ENCODE measurements at regions not wholly inside any gene's neighbourhood (a gene's known extent, or its start where the extent isn't known, plus 50 kb on each side); places are given as distances from the start of the nearest gene placed in this dataset.

DNA sequence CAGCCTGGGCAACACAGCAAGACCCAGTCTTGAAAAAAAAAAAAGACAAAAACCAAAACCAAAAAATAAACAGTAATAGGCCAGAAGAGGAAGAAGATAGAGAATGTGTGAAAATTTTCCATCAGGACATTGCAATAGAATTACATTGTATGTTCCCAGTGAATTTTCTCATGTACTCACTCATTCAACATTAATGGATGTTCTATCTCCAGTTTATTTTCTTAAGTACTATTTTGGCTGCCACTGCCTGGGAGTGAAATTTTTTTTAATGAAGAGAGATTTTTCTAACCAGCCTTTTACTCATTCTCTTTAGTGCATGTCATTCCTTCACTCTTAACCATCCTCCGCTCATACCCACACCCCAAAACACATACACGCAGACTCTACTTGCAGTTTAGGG, 282.8 kb downstream of the ALDH8A1 start:
- Histone ChIP-seq H3K27me3 (replicated peaks) (no peaks in the 10 kb centered on the region), H3K36me3 (replicated peaks) (no peaks in the 10 kb centered on the region), H3K27ac (no peak overlapping the region), H3K4me3 (ENCODE audit: low read depth, low read length) (no peak overlapping the region)
- in situ Hi-C loops (cut with HindIII; ENCODE audit: low pct_ligation_motif_present, low sequenced_read_pairs), result no loop called here
- DNase-seq, result no peak
- TF ChIP-seq, protein P1, sequence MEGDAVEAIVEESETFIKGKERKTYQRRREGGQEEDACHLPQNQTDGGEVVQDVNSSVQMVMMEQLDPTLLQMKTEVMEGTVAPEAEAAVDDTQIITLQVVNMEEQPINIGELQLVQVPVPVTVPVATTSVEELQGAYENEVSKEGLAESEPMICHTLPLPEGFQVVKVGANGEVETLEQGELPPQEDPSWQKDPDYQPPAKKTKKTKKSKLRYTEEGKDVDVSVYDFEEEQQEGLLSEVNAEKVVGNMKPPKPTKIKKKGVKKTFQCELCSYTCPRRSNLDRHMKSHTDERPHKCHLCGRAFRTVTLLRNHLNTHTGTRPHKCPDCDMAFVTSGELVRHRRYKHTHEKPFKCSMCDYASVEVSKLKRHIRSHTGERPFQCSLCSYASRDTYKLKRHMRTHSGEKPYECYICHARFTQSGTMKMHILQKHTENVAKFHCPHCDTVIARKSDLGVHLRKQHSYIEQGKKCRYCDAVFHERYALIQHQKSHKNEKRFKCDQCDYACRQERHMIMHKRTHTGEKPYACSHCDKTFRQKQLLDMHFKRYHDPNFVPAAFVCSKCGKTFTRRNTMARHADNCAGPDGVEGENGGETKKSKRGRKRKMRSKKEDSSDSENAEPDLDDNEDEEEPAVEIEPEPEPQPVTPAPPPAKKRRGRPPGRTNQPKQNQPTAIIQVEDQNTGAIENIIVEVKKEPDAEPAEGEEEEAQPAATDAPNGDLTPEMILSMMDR (IDR thresholded peaks at IDR 0.05; ENCODE audit: low read depth, low read length, missing control alignments), result no peak

DNA sequence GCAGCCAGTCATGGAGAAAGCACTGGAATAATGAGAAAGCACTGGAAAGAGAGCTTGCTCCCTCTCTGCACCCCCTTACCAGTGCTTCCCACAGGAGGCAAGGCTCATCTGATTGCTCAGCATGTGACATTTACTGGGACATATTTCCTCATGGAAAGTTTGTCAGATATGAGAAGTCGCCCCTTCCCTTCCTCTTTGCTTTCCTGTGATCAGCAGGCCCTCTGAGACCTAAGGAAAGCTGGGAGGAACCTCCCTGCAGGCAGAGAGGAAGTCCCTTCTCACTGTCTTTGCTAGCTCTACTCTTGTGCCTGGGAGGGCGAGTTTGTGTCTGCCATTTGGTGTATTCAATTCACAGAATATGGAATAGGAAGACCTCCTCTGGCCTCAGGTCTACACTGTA, 283.8 kb downstream of the ALDH8A1 start:
- TF ChIP-seq, protein P1 (IDR thresholded peaks at IDR 0.05; ENCODE audit: low read depth, low read length, missing control alignments), result no peak
- no peak for DNase-seq
- no peaks in the 10 kb centered on the region for H3K36me3 ChIP-seq (replicated peaks)
- H3K27me3 ChIP-seq (replicated peaks), result no peaks in the 10 kb centered on the region
- H3K27ac ChIP-seq, result no peak overlapping the region
- in situ Hi-C loops (cut with HindIII; ENCODE audit: low pct_ligation_motif_present, low sequenced_read_pairs), result no loop called here
- no peak overlapping the region for H3K4me3 ChIP-seq (ENCODE audit: low read depth, low read length)

DNA sequence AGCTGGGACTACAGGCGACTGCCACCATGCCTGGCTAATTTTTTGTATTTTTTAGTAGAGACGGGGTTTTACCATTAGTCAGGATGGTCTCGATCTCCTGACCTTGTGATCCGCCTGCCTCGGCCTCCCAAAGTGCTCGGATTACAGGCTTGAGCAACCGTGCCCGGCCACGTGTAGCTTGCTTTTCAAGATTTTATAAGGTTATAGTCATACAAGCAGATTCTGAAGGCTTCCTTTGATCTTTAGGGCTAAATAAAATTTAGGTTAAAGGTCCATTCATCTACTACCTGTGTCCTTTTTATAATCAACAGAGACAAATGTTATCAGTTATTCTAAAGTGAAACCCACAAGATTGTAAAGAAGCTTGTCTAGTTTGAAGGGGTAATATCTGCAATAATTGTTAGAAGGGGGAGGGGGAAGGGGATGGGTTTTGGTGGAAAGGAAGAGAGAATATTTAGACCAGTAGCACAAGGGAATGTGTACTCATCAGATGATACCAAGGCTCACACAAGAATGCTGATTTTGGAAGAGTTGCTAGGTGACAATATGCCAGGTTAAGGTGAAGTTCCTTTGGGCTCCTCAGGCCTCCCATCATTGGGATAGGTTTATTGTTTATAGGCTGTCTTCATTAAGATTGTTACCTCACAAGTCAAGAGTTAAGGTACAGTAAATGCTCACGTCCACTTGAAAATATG, 284.7 kb downstream of the ALDH8A1 start:
- no peaks in the 10 kb centered on the region for H3K36me3 ChIP-seq (replicated peaks)
- no peaks in the 10 kb centered on the region for H3K27me3 ChIP-seq (replicated peaks)
- no peak overlapping the region for H3K27ac ChIP-seq
- TF ChIP-seq, protein P1 (IDR thresholded peaks at IDR 0.05; ENCODE audit: low read depth, low read length, missing control alignments), result no peak
- no peak for DNase-seq
- in situ Hi-C loops (cut with HindIII; ENCODE audit: low pct_ligation_motif_present, low sequenced_read_pairs), result no loop called here
- H3K4me3 ChIP-seq (ENCODE audit: low read depth, low read length), result no peak overlapping the region

DNA sequence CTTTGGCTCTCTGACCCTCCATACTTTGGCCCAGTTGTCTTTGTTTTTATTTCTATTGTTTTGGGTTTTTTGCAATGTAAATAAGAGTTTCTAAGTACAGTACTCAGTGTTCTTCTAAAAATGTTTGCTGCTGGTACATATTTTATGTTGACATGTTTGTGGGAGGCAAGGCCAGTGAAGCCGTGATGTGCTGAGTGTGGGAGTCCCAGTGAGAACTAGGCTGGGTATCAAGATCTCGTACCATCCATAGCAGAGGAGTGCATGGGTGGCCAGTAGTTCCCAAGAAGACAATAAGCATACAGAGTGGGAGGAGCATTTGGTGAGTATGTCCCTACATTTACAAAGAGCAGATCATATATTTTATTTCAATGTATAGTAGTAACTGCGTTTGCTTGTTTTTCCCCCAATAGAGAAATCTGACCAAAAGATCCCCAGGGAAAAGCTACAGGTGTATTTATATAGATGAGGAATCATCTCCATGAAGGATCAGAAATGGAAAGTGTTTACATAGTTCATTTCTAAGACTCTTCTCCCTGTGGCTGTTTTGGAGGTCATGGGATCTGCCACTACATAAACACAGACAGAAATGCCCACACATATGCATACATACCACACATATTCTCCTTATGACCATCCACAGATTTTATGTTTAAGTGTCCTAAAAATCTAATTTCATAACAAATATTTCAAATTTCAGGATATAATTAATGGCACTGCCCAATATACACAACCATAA, 285.9 kb downstream of the ALDH8A1 start:
- Histone ChIP-seq H3K27ac (peak overlapping the region; percentile 10), H3K4me3 (ENCODE audit: low read depth, low read length) (no peak overlapping the region), H3K27me3 (replicated peaks) (no peaks in the 10 kb centered on the region), H3K36me3 (replicated peaks) (no peaks in the 10 kb centered on the region)
- TF ChIP-seq, protein P1 (IDR thresholded peaks at IDR 0.05; ENCODE audit: low read depth, low read length, missing control alignments), result no peak
- in situ Hi-C loops (cut with HindIII; ENCODE audit: low pct_ligation_motif_present, low sequenced_read_pairs), result no loop called here
- DNase-seq, result peak; percentile 48

DNA sequence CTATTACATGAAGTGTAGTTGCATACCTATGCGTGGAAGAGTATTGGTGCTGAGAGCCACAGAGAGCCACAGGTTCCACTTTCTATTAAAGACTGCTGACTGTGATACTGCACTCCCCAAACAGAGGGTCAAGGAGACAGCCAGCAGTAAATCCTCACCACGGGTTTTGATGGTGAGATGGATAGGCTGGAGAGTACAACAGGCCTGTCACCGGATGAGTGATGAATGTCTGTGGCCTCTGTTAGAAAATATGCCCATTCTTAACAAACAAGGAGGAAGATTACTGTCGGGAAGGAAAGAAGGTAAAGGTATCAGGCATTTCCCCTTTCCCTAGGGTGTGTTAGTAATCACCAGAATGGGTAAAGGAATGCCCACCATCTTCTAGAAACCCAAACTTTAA, 286.5 kb downstream of the ALDH8A1 start:
- no peaks in the 10 kb centered on the region for H3K36me3 ChIP-seq (replicated peaks)
- TF ChIP-seq, protein P1 (IDR thresholded peaks at IDR 0.05; ENCODE audit: low read depth, low read length, missing control alignments), result no peak
- H3K27ac ChIP-seq, result no peak overlapping the region
- no peak overlapping the region for H3K4me3 ChIP-seq (ENCODE audit: low read depth, low read length)
- no peak for DNase-seq
- no peaks in the 10 kb centered on the region for H3K27me3 ChIP-seq (replicated peaks)
- in situ Hi-C loops (cut with HindIII; ENCODE audit: low pct_ligation_motif_present, low sequenced_read_pairs), result no loop called here
